Brain microvascular endothelial cell (primary cell): ENCODE measurements at regions not wholly inside any gene's neighbourhood (a gene's known extent, or its start where the extent isn't known, plus 50 kb on each side); places are given as distances from the start of the nearest gene placed in this dataset.

Experiments
- DNase-seq: peaks from one replicate; pipeline ENCODE4 v3.0.0-alpha.2; 2020
- H3K27ac ChIP-seq: fragments of 250-450 bp; sonication (Bioruptor Pico); 2 replicates; pipeline ENCODE4 v1.5.1; 2020; ENCODE audit warnings: mild to moderate bottlenecking, moderate library complexity
- H3K27me3 ChIP-seq: fragments of 250-450 bp; sonication (Bioruptor Pico); replicated peaks from 2 replicates; pipeline ENCODE4 v1.5.1; 2020; ENCODE audit warnings: mild to moderate bottlenecking
- H3K36me3 ChIP-seq: fragments of 250-450 bp; sonication (Bioruptor Pico); replicated peaks from 2 replicates; pipeline ENCODE4 v1.5.1; 2020; ENCODE audit warnings: mild to moderate bottlenecking
- H3K4me3 ChIP-seq: 2 replicates; pipeline ENCODE4 v1.5.1; 2011; ENCODE audit warnings: low read depth, mild to moderate bottlenecking, control low read depth, low read length, moderate library complexity
- in situ Hi-C: cut with HindIII; loops from 2 replicates; pipeline ENCODE4 v1.10.0; 2017; ENCODE audit warnings: low sequenced_read_pairs, low pct_ligation_motif_present
- TF ChIP-seq, protein P1 (sequence below): IDR thresholded peaks from 2 replicates; pipeline ENCODE4 v1.5.1; 2011; ENCODE audit warnings: low read depth, mild to moderate bottlenecking, moderate library complexity, low read length, control low read depth, inconsistent platforms; ENCODE audit errors: missing control alignments

DNA sequence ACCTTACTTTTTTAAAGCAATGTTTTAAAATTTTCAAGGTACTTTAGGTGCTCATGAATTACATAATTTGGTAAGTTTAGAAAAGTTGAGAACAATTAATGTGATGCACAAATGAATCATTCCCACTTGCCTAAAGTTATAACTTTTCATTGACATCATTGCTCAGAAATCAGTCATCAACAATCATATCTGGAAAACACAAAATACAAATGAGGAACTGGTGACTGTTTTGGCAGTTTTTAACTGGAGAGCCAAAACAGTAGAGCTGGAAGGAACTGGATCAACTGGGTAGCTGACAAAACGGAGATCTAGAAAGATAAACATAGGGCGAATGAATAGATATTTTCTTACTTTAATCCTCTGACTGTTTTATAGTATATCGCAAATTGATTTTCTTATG is 767.1 kb downstream of the IGSF11 start:
- TF ChIP-seq, protein P1, sequence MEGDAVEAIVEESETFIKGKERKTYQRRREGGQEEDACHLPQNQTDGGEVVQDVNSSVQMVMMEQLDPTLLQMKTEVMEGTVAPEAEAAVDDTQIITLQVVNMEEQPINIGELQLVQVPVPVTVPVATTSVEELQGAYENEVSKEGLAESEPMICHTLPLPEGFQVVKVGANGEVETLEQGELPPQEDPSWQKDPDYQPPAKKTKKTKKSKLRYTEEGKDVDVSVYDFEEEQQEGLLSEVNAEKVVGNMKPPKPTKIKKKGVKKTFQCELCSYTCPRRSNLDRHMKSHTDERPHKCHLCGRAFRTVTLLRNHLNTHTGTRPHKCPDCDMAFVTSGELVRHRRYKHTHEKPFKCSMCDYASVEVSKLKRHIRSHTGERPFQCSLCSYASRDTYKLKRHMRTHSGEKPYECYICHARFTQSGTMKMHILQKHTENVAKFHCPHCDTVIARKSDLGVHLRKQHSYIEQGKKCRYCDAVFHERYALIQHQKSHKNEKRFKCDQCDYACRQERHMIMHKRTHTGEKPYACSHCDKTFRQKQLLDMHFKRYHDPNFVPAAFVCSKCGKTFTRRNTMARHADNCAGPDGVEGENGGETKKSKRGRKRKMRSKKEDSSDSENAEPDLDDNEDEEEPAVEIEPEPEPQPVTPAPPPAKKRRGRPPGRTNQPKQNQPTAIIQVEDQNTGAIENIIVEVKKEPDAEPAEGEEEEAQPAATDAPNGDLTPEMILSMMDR = no peak
- Histone ChIP-seq H3K4me3 (no peak overlapping the region), H3K27me3 (no peaks in the 10 kb centered on the region), H3K27ac (no peak overlapping the region), H3K36me3 (no peaks in the 10 kb centered on the region)
- DNase-seq = no peak
- in situ Hi-C loops = no loop called here

DNA sequence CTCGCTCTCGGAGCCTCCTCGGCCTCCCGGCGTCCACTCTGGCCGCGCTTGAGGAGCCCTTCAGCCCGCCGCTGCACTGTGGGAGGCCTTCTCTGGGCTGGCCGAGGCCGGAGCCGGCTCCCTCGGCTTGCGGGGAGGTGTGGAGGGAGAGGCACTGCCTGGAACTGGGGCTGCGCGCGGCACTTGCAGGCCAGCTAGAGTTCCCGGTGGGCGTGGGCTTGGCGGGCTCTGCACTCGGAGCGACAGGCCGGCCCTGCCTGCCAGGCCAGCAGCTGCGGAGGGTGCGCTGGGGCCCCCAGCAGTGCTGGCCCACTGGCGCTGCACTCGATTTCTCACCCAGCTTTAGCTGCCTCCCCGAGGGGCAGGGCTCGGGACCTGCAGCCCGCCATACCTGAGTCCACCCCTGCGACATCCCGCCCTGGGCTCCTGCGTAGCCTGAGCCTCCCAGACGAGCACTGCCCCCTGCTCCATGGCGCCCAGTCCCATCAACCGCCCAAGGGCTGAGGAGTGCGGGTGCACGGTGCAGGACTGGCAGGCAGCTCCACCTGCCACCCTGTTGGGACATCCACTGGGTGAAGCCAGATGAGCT is 765.0 kb downstream of the IGSF11 start:
- in situ Hi-C loops = no loop called here
- TF ChIP-seq, protein P1 = no peak

DNA sequence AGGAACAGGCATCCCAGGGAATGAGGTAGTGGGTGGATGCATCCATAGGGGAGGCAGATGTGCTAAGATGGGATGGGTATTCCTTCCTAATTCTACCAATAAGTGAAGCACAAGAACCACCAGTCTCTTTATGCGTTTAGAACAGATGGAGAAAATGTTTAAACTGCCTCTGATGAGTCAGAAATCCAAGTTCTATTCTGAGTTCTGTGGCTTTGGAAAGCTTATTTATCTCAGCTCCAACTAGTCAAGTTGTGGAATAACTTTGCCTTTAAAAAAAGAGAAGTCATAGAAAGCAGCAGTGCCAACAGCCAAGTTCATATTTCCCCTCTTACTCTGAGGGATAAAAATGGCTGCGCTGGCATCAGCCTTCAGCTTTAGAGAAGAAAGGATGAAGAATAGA is 761.7 kb downstream of the IGSF11 start:
- TF ChIP-seq, protein P1 = no peak
- Histone ChIP-seq H3K4me3 (no peak overlapping the region), H3K27ac (no peak overlapping the region), H3K36me3 (no peaks in the 10 kb centered on the region), H3K27me3 (no peaks in the 10 kb centered on the region)
- no peak for DNase-seq
- in situ Hi-C loops = no loop called here

More for the DNA sequence above, 765.0 kb downstream of the IGSF11 start:
- H3K4me3 ChIP-seq = no peak overlapping the region
- H3K27me3 ChIP-seq = no peaks in the 10 kb centered on the region
- no peak for DNase-seq
- H3K27ac ChIP-seq = no peak overlapping the region
- no peaks in the 10 kb centered on the region for H3K36me3 ChIP-seq

DNA sequence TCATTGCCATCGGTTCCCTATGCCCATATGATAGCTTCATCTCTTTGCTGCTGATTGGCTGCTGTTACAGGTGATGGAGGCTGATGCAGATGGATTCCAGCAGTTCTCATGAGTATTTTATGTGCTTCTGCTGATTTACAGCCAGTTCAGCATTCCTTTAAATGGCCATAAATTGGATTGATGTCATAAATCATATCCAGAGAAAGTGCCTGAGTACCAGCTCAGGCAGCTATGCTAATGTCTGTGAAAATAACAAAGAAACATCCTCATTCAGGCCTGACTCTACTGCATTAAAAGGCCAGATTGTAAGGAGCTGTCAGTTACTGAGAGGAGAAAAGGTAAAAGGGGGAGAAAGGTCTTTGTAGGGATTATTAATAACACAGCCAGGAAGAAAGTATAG is 756.8 kb downstream of the IGSF11 start:
- Histone ChIP-seq H3K36me3 (no peaks in the 10 kb centered on the region), H3K4me3 (no peak overlapping the region), H3K27ac (no peak overlapping the region), H3K27me3 (no peaks in the 10 kb centered on the region)
- TF ChIP-seq, protein P1 = no peak
- no peak for DNase-seq
- in situ Hi-C loops = no loop called here

DNA sequence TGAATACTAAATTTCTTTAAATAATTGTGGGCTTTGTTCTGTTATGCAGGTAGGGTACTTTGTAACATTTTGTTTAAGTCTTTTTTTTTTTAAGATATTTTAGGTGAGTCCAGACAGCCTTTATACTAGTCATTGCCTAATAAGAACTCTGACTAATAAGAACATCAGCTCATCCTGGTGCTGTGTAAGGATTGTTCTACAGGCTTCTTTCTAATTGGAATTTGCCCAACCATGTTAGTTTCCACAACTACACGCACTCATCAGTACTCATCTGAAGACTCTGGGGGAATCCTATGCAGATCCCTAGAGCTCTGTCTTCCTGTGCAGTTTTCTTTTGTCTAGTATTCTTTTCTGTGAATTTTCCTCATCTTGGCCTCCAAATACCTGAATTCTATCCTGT is 741.8 kb downstream of the IGSF11 start:
- no peaks in the 10 kb centered on the region for H3K27me3 ChIP-seq
- TF ChIP-seq, protein P1 = no peak
- no peak for DNase-seq
- H3K36me3 ChIP-seq = no peaks in the 10 kb centered on the region
- in situ Hi-C loops = no loop called here
- H3K27ac ChIP-seq = no peak overlapping the region
- no peak overlapping the region for H3K4me3 ChIP-seq

DNA sequence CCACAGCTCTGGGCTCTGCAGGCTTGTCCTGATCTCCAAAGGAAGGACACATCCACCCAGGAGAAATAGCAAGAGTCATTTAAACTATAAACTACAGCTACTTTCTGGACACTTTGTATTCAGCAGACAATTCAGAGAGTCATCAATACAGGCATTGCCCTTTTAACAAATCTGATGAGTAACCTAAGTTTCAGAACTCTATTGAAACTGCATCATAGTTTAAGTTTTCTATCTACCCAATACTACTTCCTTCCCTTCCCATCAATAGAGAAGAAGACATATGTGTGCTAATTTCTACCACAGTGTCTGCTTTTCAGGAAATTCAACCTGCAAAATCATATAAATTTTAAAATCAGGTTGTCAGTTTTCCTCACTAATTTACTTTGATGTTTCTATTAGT is 736.5 kb downstream of the IGSF11 start:
- no peak overlapping the region for H3K4me3 ChIP-seq
- TF ChIP-seq, protein P1 = no peak
- DNase-seq = no peak
- in situ Hi-C loops = no loop called here
- no peaks in the 10 kb centered on the region for H3K27me3 ChIP-seq
- H3K27ac ChIP-seq = no peak overlapping the region
- H3K36me3 ChIP-seq = no peaks in the 10 kb centered on the region
